H9 (cell line): ENCODE measurements at regions not wholly inside any gene's neighbourhood (a gene's known extent, or its start where the extent isn't known, plus 50 kb on each side); places are given as distances from the start of the nearest gene placed in this dataset.

ENCODE experiments used
- DNase-seq: peaks from one replicate; pipeline ENCODE4 v3.0.0-alpha.2; 2017
- H2AFZ ChIP-seq: one replicate; pipeline ENCODE4 v1.6.1; 2013; ENCODE audit warnings: mild to moderate bottlenecking, low read length, control low read depth, moderate library complexity
- H2AK5ac ChIP-seq: 2 replicates; pipeline ENCODE4 v1.6.1; 2013; ENCODE audit warnings: low read length, control low read depth, mixed read lengths; ENCODE audit not compliant: insufficient read length
- H2BK120ac ChIP-seq: one replicate; pipeline ENCODE4 v1.6.1; 2013; ENCODE audit warnings: low read depth, mild to moderate bottlenecking, low read length, control low read depth, inconsistent platforms; ENCODE audit not compliant: poor library complexity, severe bottlenecking
- H2BK12ac ChIP-seq: 2 replicates; pipeline ENCODE4 v1.6.1; 2013; ENCODE audit warnings: low read length, control low read depth, mixed read lengths, low read depth; ENCODE audit not compliant: insufficient read length
- H2BK15ac ChIP-seq: 2 replicates; pipeline ENCODE4 v1.6.1; 2013; ENCODE audit warnings: low read depth, low read length, control low read depth
- H2BK20ac ChIP-seq: one replicate; pipeline ENCODE4 v1.6.1; 2013; ENCODE audit warnings: low read depth, mild to moderate bottlenecking, low read length, control low read depth, inconsistent platforms; ENCODE audit not compliant: poor library complexity, severe bottlenecking
- H2BK5ac ChIP-seq: 2 replicates; pipeline ENCODE4 v1.6.1; 2013; ENCODE audit warnings: low read length, control low read depth, mixed read lengths; ENCODE audit not compliant: insufficient read length
- H3K14ac ChIP-seq: 2 replicates; pipeline ENCODE4 v1.6.1; 2013; ENCODE audit warnings: low read length, control low read depth; ENCODE audit not compliant: insufficient read depth
- H3K18ac ChIP-seq: 2 replicates; pipeline ENCODE4 v1.6.1; 2013; ENCODE audit warnings: low read depth, mild to moderate bottlenecking, mixed read lengths, low read length, control low read depth; ENCODE audit not compliant: insufficient read length
- H3K23ac ChIP-seq: 2 replicates; pipeline ENCODE4 v1.6.1; 2013; ENCODE audit warnings: low read length, control low read depth, mixed read lengths, low read depth; ENCODE audit not compliant: insufficient read length
- H3K23me2 ChIP-seq: 2 replicates; pipeline ENCODE4 v1.6.1; 2013; ENCODE audit warnings: low read depth, mild to moderate bottlenecking, mixed read lengths, low read length, control low read depth; ENCODE audit not compliant: insufficient read length, poor library complexity, severe bottlenecking
- H3K27ac ChIP-seq: 2 replicates; pipeline ENCODE4 v1.5.1; 2013; ENCODE audit warnings: low read length, control low read depth, mixed read lengths, low read depth; ENCODE audit not compliant: insufficient read length
- H3K27me3 ChIP-seq: 2 replicates; pipeline ENCODE4 v1.6.1; 2013; ENCODE audit warnings: low read length, control low read depth, inconsistent platforms; ENCODE audit not compliant: insufficient read depth
- H3K4ac ChIP-seq: 2 replicates; pipeline ENCODE4 v1.6.1; 2013; ENCODE audit warnings: low read depth, mild to moderate bottlenecking, control low read depth, inconsistent platforms, low read length, moderate library complexity
- H3K4me1 ChIP-seq: 2 replicates; pipeline ENCODE4 v1.6.1; 2013; ENCODE audit warnings: low read length, control low read depth, inconsistent platforms; ENCODE audit not compliant: insufficient read depth
- H3K4me2 ChIP-seq: 2 replicates; pipeline ENCODE4 v1.6.1; 2013; ENCODE audit warnings: low read length, control low read depth, mixed read lengths; ENCODE audit not compliant: insufficient read length, insufficient read depth
- H3K56ac ChIP-seq: 2 replicates; pipeline ENCODE4 v1.6.1; 2013; ENCODE audit warnings: low read depth, mild to moderate bottlenecking, mixed read lengths, low read length, control low read depth; ENCODE audit not compliant: insufficient read length
- H3K79me1 ChIP-seq: 2 replicates; pipeline ENCODE4 v1.6.1; 2013; ENCODE audit warnings: low read depth, mild to moderate bottlenecking, moderate library complexity, low read length, control low read depth, inconsistent platforms; ENCODE audit not compliant: insufficient read depth, poor library complexity, severe bottlenecking
- H3K79me2 ChIP-seq: 2 replicates; pipeline ENCODE4 v1.6.1; 2013; ENCODE audit warnings: low read length, control low read depth, inconsistent platforms; ENCODE audit not compliant: insufficient read depth
- H3K9ac ChIP-seq: 2 replicates; pipeline ENCODE4 v1.6.1; 2013; ENCODE audit warnings: low read length, control low read depth, mixed read lengths; ENCODE audit not compliant: insufficient read length; ENCODE audit errors: extremely low read depth
- H3K9me3 ChIP-seq: one replicate; pipeline ENCODE4 v1.6.1; 2013; ENCODE audit warnings: low read depth, low read length, inconsistent platforms; ENCODE audit not compliant: control insufficient read depth
- H3T11ph ChIP-seq: one replicate; pipeline ENCODE4 v1.6.1; 2013; ENCODE audit warnings: mild to moderate bottlenecking, low read length, control low read depth, inconsistent platforms
- H4K20me1 ChIP-seq: one replicate; pipeline ENCODE4 v1.6.1; 2013; ENCODE audit not compliant: control insufficient read depth, insufficient read length, insufficient read depth
- H4K5ac ChIP-seq: 2 replicates; pipeline ENCODE4 v1.6.1; 2013; ENCODE audit warnings: low read depth, mild to moderate bottlenecking, mixed read lengths, low read length, control low read depth; ENCODE audit not compliant: insufficient read length
- H4K8ac ChIP-seq: replicated peaks from 2 replicates; pipeline ENCODE4 v1.6.1; 2013; ENCODE audit warnings: low read length, control low read depth, mixed read lengths, low read depth; ENCODE audit not compliant: insufficient read length
- H4K91ac ChIP-seq: 2 replicates; pipeline ENCODE4 v1.6.1; 2013; ENCODE audit warnings: low read depth, mild to moderate bottlenecking, moderate library complexity, mixed read lengths, low read length, control low read depth; ENCODE audit not compliant: insufficient read length
- H3K27ac Mint-ChIP-seq, 3 experiments: 2 replicates in 2 of 3; 3 replicates in 1 of 3; pipeline ENCODE4 v1.8.0; 2020 to 2021; ENCODE audit warnings: mixed read lengths in 3 of 3, mild to moderate bottlenecking in 1 of 3, moderate library complexity in 1 of 3
- H3K27me3 Mint-ChIP-seq: 2 replicates; pipeline ENCODE4 v1.8.0; 2021; ENCODE audit warnings: low read depth, mild to moderate bottlenecking, moderate library complexity, mixed read lengths
- H3K36me3 Mint-ChIP-seq, 3 experiments: 2 replicates in 2 of 3; 3 replicates in 1 of 3; pipeline ENCODE4 v1.8.0; 2020 to 2021; ENCODE audit warnings: low read depth in 3 of 3, mixed read lengths in 3 of 3; ENCODE audit not compliant: insufficient read depth in 1 of 3
- H3K4me1 Mint-ChIP-seq, 2 experiments: 2 replicates each; pipeline ENCODE4 v1.8.0; 2020; ENCODE audit warnings: mixed read lengths in 2 of 2
- H3K4me3 Mint-ChIP-seq, 2 experiments: 2 replicates in 1 of 2; 3 replicates in 1 of 2; pipeline ENCODE4 v1.8.0; 2020 to 2021; ENCODE audit warnings: mild to moderate bottlenecking in 2 of 2, mixed read lengths in 2 of 2, moderate library complexity in 1 of 2
- H3K9me3 Mint-ChIP-seq, 2 experiments: 2 replicates in 1 of 2; 3 replicates in 1 of 2; pipeline ENCODE4 v1.8.0; 2020; ENCODE audit warnings: mild to moderate bottlenecking in 2 of 2, mixed read lengths in 2 of 2, moderate library complexity in 1 of 2
- WGBS: extraction: QIAGEN DNeasy Blood & Tissue Kit; methylation state at CpG from one replicate; pipeline ENCODE4 v1.1.7; 2013; ENCODE audit warnings: missing lambda C conversion rate, low lambda C conversion rate, mixed read lengths; ENCODE audit not compliant: insufficient read length; ENCODE audit errors: extremely low coverage; 5-methylcytosine and 5-hydroxymethylcytosine counted together
- TF ChIP-seq, protein P1 (sequence below): fragments of 200-600 bp; sonication (generic); conservative IDR thresholded peaks from 3 replicates; pipeline ENCODE4 v1.8.0; 2021; ENCODE audit warnings: antibody characterized with exemption, mild to moderate bottlenecking

DNA sequence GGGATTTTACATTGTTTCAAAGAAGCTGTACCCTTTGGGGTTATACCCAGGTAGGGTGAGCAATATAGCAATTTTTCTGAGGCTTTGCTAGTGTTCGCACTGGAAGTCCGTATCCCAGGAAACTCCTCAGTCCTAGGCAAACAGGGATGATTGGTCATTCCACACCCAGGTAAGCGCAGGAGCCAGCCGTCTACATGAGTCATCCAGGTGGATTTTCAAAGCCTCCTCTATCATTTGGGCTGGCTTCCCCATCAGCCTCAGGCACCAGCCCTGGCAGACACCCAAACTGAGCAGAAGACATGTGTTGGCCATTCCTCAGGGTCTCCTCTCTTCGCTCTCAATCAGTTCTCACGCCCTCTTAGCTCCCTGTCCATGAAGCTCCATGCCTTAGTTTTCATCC lies 135.6 kb downstream of the AIPL1 start:
- no peak overlapping the region for H3K4me3 Mint-ChIP-seq
- no peaks in the 10 kb centered on the region; a peak in 1 of 4 replicates for H3K4me1 Mint-ChIP-seq
- H3K27ac ChIP-seq = no peak overlapping the region
- H3K4ac ChIP-seq = no peak overlapping the region
- no peaks in the 10 kb centered on the region for H3K4me1 ChIP-seq
- H3K27me3 ChIP-seq = no peaks in the 10 kb centered on the region
- H3K9ac ChIP-seq = no peak overlapping the region
- H3K9me3 ChIP-seq = no peaks in the 10 kb centered on the region
- H4K5ac ChIP-seq = no peak overlapping the region
- H3K27me3 Mint-ChIP-seq = peaks cover 15% of the 10 kb centered on the region
- no peak overlapping the region for H2BK12ac ChIP-seq
- H4K20me1 ChIP-seq = no peaks in the 10 kb centered on the region
- no peak overlapping the region for H2AFZ ChIP-seq
- no peak overlapping the region for H3K23ac ChIP-seq
- H3K9me3 Mint-ChIP-seq = no peaks in the 10 kb centered on the region
- no peak for DNase-seq
- no peaks in the 10 kb centered on the region for H3K23me2 ChIP-seq
- H3K14ac ChIP-seq = no peak overlapping the region
- H3K4me2 ChIP-seq = no peak overlapping the region
- no peak overlapping the region for H2BK20ac ChIP-seq
- no peak overlapping the region for H3K27ac Mint-ChIP-seq
- H3K79me1 ChIP-seq = no peaks in the 10 kb centered on the region
- TF ChIP-seq, protein P1, sequence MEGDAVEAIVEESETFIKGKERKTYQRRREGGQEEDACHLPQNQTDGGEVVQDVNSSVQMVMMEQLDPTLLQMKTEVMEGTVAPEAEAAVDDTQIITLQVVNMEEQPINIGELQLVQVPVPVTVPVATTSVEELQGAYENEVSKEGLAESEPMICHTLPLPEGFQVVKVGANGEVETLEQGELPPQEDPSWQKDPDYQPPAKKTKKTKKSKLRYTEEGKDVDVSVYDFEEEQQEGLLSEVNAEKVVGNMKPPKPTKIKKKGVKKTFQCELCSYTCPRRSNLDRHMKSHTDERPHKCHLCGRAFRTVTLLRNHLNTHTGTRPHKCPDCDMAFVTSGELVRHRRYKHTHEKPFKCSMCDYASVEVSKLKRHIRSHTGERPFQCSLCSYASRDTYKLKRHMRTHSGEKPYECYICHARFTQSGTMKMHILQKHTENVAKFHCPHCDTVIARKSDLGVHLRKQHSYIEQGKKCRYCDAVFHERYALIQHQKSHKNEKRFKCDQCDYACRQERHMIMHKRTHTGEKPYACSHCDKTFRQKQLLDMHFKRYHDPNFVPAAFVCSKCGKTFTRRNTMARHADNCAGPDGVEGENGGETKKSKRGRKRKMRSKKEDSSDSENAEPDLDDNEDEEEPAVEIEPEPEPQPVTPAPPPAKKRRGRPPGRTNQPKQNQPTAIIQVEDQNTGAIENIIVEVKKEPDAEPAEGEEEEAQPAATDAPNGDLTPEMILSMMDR = no peak
- WGBS = no CpG with 5 or more reads among the region's 6 CpGs
- H3K79me2 ChIP-seq = no peaks in the 10 kb centered on the region
- no peak overlapping the region for H4K91ac ChIP-seq
- no peak overlapping the region for H2BK15ac ChIP-seq
- H2BK120ac ChIP-seq = no peak overlapping the region
- no peaks in the 10 kb centered on the region for H3K36me3 Mint-ChIP-seq
- no peak overlapping the region for H4K8ac ChIP-seq
- no peak overlapping the region for H2BK5ac ChIP-seq
- no peak overlapping the region for H2AK5ac ChIP-seq
- H3K18ac ChIP-seq = no peak overlapping the region
- H3T11ph ChIP-seq = no peak overlapping the region
- H3K56ac ChIP-seq = no peak overlapping the region
